PFSK-1 (cell line): ENCODE measurements at regions not wholly inside any gene's neighbourhood (a gene's known extent, or its start where the extent isn't known, plus 50 kb on each side); places are given as distances from the start of the nearest gene placed in this dataset.

Experiments
- FOXP2 ChIP-seq: optimal IDR thresholded peaks from 2 replicates; pipeline ENCODE3; 2011; ENCODE audit warnings: borderline replicate concordance, control low read depth, inconsistent platforms; ENCODE audit not compliant: insufficient read depth; ENCODE audit errors: extremely low read length, extremely low read depth
- POLR2AphosphoS5 ChIP-seq: IDR thresholded peaks from 2 replicates; pipeline ENCODE4 v1.6.1; 2012; ENCODE audit warnings: low read depth, mild to moderate bottlenecking, control low read depth, low read length, moderate library complexity
- REST ChIP-seq, 2 experiments: IDR thresholded peaks; 2 replicates each; pipeline versions ENCODE4 v1.6.1 to v1.8.0; 2011 to 2012; ENCODE audit warnings: low read depth in 2 of 2, low read length in 2 of 2, control low read depth in 1 of 2, inconsistent platforms in 1 of 2, mild to moderate bottlenecking in 1 of 2, moderate library complexity in 1 of 2; ENCODE audit not compliant: insufficient read depth in 1 of 2
- SIN3A ChIP-seq: IDR thresholded peaks from 2 replicates; pipeline ENCODE4 v1.6.1; 2012; ENCODE audit warnings: mild to moderate bottlenecking, low read length, moderate library complexity, borderline replicate concordance; ENCODE audit not compliant: insufficient read depth
- TAF1 ChIP-seq: IDR thresholded peaks from 2 replicates; pipeline ENCODE4 v1.6.1; 2012; ENCODE audit warnings: low read length, control low read depth, borderline replicate concordance; ENCODE audit not compliant: insufficient read depth

GRCh38 chr12:89228491-89228890 is 123.8 kb downstream of the DUSP6 start:
- TF ChIP-seq FOXP2 (no peak), SIN3A (no peak), REST (IDR thresholded peaks at IDR 0.05; ENCODE audit: insufficient read depth in 1 of 2, low read depth in 2 of 2, low read length in 2 of 2) (no peak), POLR2AphosphoS5 (no peak), TAF1 (no peak)

GRCh38 chr12:89227774-89228173 is 124.5 kb downstream of the DUSP6 start:
- no peak for TF ChIP-seq SIN3A
- TF ChIP-seq REST (IDR thresholded peaks at IDR 0.05; ENCODE audit: insufficient read depth in 1 of 2, low read depth in 2 of 2, low read length in 2 of 2): no peak
- TF ChIP-seq FOXP2: no peak
- no peak for TF ChIP-seq TAF1
- no peak for TF ChIP-seq POLR2AphosphoS5

GRCh38 chr12:89225808-89226411 is 126.4 kb downstream of the DUSP6 start:
- TF ChIP-seq REST (IDR thresholded peaks at IDR 0.05; ENCODE audit: insufficient read depth in 1 of 2, low read depth in 2 of 2, low read length in 2 of 2) (no peak), POLR2AphosphoS5 (no peak), FOXP2 (no peak), SIN3A (no peak), TAF1 (no peak)

- TF ChIP-seq SIN3A: no peak
- no peak for TF ChIP-seq REST (IDR thresholded peaks at IDR 0.05; ENCODE audit: insufficient read depth in 1 of 2, low read depth in 2 of 2, low read length in 2 of 2)
Observed at GRCh38 chr12:89225401-89225800, 126.9 kb downstream of the DUSP6 start.

- no peak for TF ChIP-seq TAF1
- TF ChIP-seq POLR2AphosphoS5: no peak
- TF ChIP-seq SIN3A: no peak
- no peak for TF ChIP-seq FOXP2
- TF ChIP-seq REST (IDR thresholded peaks at IDR 0.05; ENCODE audit: insufficient read depth in 1 of 2, low read depth in 2 of 2, low read length in 2 of 2): no peak
Observed at GRCh38 chr12:89217472-89217871, 134.8 kb downstream of the DUSP6 start.
